ENCODE measurements at regions not wholly inside any gene's neighbourhood (a gene's known extent, or its start where the extent isn't known, plus 50 kb on each side); places are given as distances from the start of the nearest gene placed in this dataset.

DNA sequence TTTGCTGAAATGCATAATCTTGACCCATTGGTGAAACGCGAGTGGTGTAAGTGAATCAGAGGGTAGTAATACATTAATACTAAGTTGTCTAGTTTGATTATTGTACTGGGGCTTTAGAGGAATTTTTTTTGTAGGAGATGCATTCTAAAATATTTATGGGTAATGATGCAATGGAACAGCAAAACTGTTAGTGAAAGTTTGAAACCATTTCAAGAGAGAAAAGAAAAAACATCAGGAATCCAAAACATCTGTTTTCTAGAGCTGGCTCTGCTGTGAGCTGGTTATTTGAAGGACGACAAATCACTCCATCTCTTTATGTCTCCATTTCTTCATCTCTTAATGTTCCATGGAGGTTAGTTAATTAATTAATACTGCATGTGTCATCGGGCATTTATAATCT, 351.9 kb upstream of the FAT1 start:
- ChIA-PET CTCF (ENCODE audit: partially characterized antibody) (no interaction called here), POLR2A (ENCODE audit: partially characterized antibody) (no interaction called here)
- Histone ChIP-seq H2AK5ac (ENCODE audit: low read depth, low read length) (no peak overlapping the region), H3K9me3 (ENCODE audit: insufficient read depth in 2 of 2, low read depth in 1 of 2, low read length in 1 of 2) (no peaks in the 10 kb centered on the region), H3K18ac (ENCODE audit: extremely low read depth, low read length) (no peak overlapping the region), H3K9ac (replicated peaks in 1 of 4; ENCODE audit: extremely low read depth in 1 of 4, low read depth in 3 of 4, low read length in 3 of 4) (no peak overlapping the region), H2BK120ac (replicated peaks; ENCODE audit: low read depth, low read length) (no peak overlapping the region), H4K91ac (replicated peaks; ENCODE audit: insufficient read length, low read length) (no peak overlapping the region), H2BK5ac (ENCODE audit: low read depth, low read length) (no peak overlapping the region), H3K4ac (replicated peaks; ENCODE audit: insufficient read length, low read depth, low read length) (no peak overlapping the region), H3K27me3 (replicated peaks in 1 of 4; ENCODE audit: control insufficient read depth in 3 of 4, extremely low read depth in 1 of 4, insufficient read depth in 3 of 4, low read length in 3 of 4) (peaks cover 0 to 1% (median 0%) of the 10 kb centered on the region in 4 experiments; a peak in 2 of 7 replicates), H2BK15ac (ENCODE audit: low read length) (no peak overlapping the region), H2AFZ (ENCODE audit: low read length) (no peak overlapping the region), H3K23me2 (ENCODE audit: low read depth, low read length) (no peaks in the 10 kb centered on the region), H3K56ac (replicated peaks; ENCODE audit: insufficient read length, low read depth, low read length) (no peak overlapping the region), H3K14ac (ENCODE audit: insufficient read length) (no peak overlapping the region), H3K27ac (ENCODE audit: low read depth, low read length) (no peak overlapping the region), H4K5ac (ENCODE audit: insufficient read length, low read depth, low read length) (no peak overlapping the region), H3K79me2 (ENCODE audit: control insufficient read depth in 1 of 2, insufficient read depth in 2 of 2, low read length in 2 of 2) (no peaks in the 10 kb centered on the region), H3K23ac (ENCODE audit: insufficient read length) (no peak overlapping the region), H3K36me3 (ENCODE audit: control insufficient read depth in 2 of 4, insufficient read depth in 4 of 4, low read length in 3 of 4) (no peaks in the 10 kb centered on the region), H2BK20ac (ENCODE audit: low read length) (no peak overlapping the region), H4K8ac (ENCODE audit: extremely low read depth, insufficient read depth, low read length) (no peak overlapping the region), H3K4me2 (ENCODE audit: insufficient read depth in 1 of 2, low read depth in 2 of 2, low read length in 2 of 2) (no peak overlapping the region), H3K4me1 (replicated peaks in 1 of 4; ENCODE audit: control insufficient read depth in 3 of 4, insufficient read depth in 4 of 4, low read length in 3 of 4) (peaks cover 0 to 9% (median 7%) of the 10 kb centered on the region in 4 experiments; a peak in 4 of 7 replicates), H3K79me1 (ENCODE audit: low read depth, low read length) (no peaks in the 10 kb centered on the region), H4K20me1 (replicated peaks in 1 of 2; ENCODE audit: control insufficient read depth in 1 of 2, insufficient read depth in 2 of 2, low read length in 2 of 2) (no peaks in the 10 kb centered on the region), H3K4me3 (ENCODE audit: extremely low read depth in 1 of 4, insufficient read depth in 2 of 4, low read depth in 3 of 4, low read length in 4 of 4) (no peak overlapping the region), H2BK12ac (ENCODE audit: low read depth, low read length) (no peak overlapping the region)
- FAIRE-seq (no peak), DNase-seq (ENCODE audit: low read depth in 1 of 2, low spot score in 2 of 2) (no peak)
- no peak for TF ChIP-seq CEBPB (IDR thresholded peaks at IDR 0.05; ENCODE audit: low read depth, low read length)
- 92% methylated on average over 4 of the region's 4 CpGs; no CpG with 5 or more reads in 1 of the 2 experiments for WGBS, 2 experiments (ENCODE audit: extremely low coverage in 1 of 2, insufficient coverage in 1 of 2, insufficient read length in 1 of 2, insufficient replicate concordance in 2 of 2, low coverage in 1 of 2, low lambda C conversion rate in 2 of 2, missing lambda C conversion rate in 1 of 2)

All from H1 (cell line).